ENCODE measurements at regions not wholly inside any gene's neighbourhood (a gene's known extent, or its start where the extent isn't known, plus 50 kb on each side); places are given as distances from the start of the nearest gene placed in this dataset.

DNA sequence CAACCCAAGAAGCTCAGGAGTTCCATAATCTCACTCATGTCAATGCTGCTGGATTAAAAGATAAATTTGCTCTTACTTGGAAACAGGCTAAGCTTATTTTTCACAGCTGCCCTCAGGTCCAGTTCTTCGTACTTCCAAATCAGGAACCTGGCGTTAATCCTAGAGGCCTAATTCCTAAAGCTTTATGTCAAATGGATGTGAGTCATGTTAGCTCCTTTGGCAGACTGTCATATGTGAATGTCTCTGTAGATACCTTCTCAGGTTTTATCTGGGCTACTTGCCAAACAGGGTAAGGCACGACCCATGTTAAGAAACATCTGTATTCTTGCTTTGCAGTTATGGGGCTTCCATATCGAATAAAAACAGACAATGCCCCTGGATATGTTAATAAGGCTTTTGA, 504.6 kb downstream of the ALG10 start:
- no peak for DNase-seq
- Histone ChIP-seq H3K27me3 (replicated peaks in 1 of 7) (no peaks in the 10 kb centered on the region), H3K36me3 (no peaks in the 10 kb centered on the region), H3K4me1 (no peaks in the 10 kb centered on the region), H3K9me3 (peaks cover 3 to 99% (median 91%) of the 10 kb centered on the region in 8 donors), H3K4me3 (no peak overlapping the region), H3K27ac (no peak overlapping the region)
- TF ChIP-seq, protein P1, sequence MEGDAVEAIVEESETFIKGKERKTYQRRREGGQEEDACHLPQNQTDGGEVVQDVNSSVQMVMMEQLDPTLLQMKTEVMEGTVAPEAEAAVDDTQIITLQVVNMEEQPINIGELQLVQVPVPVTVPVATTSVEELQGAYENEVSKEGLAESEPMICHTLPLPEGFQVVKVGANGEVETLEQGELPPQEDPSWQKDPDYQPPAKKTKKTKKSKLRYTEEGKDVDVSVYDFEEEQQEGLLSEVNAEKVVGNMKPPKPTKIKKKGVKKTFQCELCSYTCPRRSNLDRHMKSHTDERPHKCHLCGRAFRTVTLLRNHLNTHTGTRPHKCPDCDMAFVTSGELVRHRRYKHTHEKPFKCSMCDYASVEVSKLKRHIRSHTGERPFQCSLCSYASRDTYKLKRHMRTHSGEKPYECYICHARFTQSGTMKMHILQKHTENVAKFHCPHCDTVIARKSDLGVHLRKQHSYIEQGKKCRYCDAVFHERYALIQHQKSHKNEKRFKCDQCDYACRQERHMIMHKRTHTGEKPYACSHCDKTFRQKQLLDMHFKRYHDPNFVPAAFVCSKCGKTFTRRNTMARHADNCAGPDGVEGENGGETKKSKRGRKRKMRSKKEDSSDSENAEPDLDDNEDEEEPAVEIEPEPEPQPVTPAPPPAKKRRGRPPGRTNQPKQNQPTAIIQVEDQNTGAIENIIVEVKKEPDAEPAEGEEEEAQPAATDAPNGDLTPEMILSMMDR (IDR thresholded peaks at IDR 0.05 in 8 of 11, conservative IDR thresholded peaks at IDR 0.05 in 3 of 11) = no peak
- no peak for TF ChIP-seq POLR2A (IDR thresholded peaks at IDR 0.05)
- no peak for TF ChIP-seq POLR2AphosphoS5 (IDR thresholded peaks at IDR 0.05)
- 52 to 57% (median 55%) methylated on average over 4 of the region's 4 CpGs for WGBS, 5 donors
- intact Hi-C loops (cut with DNase I; ENCODE audit: low total_unique reads) = no loop called here

DNA sequence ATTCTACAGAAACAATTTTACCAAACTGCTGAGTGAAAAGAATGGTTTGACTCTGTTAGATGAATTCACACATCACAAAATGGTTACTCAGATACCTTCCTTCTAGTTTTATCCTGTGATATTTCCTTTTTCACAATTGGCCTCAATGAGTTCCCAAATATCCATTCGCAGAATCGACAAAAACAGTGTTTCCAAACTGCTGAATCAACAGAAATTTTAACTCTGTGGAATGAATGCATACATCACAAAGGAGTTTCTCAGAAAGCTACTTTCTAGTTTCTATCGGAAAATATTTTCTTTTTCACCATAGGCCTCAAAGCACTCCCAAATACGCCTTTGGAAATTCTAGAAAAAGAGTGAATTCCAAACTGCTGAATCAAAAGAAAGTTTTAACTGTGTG, 525.0 kb downstream of the ALG10 start:
- TF ChIP-seq POLR2AphosphoS5 (IDR thresholded peaks at IDR 0.05) (no peak), POLR2A (IDR thresholded peaks at IDR 0.05) (no peak)
- TF ChIP-seq, protein P1 (IDR thresholded peaks at IDR 0.05 in 8 of 11, conservative IDR thresholded peaks at IDR 0.05 in 3 of 11) = no peak
- Histone ChIP-seq H3K4me3 (no peak overlapping the region), H3K27ac (no peak overlapping the region), H3K36me3 (no peaks in the 10 kb centered on the region), H3K27me3 (replicated peaks in 1 of 7) (no peaks in the 10 kb centered on the region), H3K4me1 (no peaks in the 10 kb centered on the region), H3K9me3 (peaks cover 12 to 100% (median 100%) of the 10 kb centered on the region in 8 donors)
- intact Hi-C loops (cut with DNase I; ENCODE audit: low total_unique reads) = no loop called here
- WGBS, 5 donors = 80 to 84% (median 83%) methylated on average over 4 of the region's 4 CpGs
- DNase-seq = no peak

DNA sequence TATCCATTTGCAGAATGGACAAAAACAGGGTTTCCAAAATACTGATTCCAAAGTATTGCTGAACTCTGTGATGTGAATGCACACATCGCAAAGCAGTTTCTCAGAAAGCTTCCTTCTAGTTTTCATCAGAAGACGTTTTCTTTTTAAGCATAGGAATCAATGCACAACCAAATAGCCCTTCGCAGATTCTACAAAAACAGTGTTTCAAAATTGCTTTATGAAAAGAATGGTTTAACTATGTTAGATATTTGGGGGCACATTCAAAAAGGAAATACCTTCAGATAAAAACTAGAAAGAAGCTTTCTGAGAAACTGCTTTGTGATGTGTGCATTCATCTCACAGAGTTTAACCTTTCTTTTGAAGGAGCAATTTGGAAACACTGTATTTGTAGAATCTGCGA, 569.7 kb downstream of the ALG10 start:
- no peak for DNase-seq
- Histone ChIP-seq H3K4me1 (no peaks in the 10 kb centered on the region), H3K9me3 (peaks cover 13 to 100% (median 100%) of the 10 kb centered on the region in 8 donors), H3K27ac (no peak overlapping the region), H3K36me3 (no peaks in the 10 kb centered on the region), H3K4me3 (no peak overlapping the region), H3K27me3 (replicated peaks in 1 of 7) (no peaks in the 10 kb centered on the region)
- 68 to 77% (median 72%) methylated on average over 4 of the region's 4 CpGs for WGBS, 5 donors
- intact Hi-C loops (cut with DNase I; ENCODE audit: low total_unique reads) = loop anchor here (10.0 kb wide), 1 partner anchor 53 kb away; no protein-coding TSS in a partner anchor
- TF ChIP-seq, protein P1 (IDR thresholded peaks at IDR 0.05 in 8 of 11, conservative IDR thresholded peaks at IDR 0.05 in 3 of 11) = no peak
- TF ChIP-seq POLR2A (IDR thresholded peaks at IDR 0.05) (no peak), POLR2AphosphoS5 (IDR thresholded peaks at IDR 0.05) (no peak)

DNA sequence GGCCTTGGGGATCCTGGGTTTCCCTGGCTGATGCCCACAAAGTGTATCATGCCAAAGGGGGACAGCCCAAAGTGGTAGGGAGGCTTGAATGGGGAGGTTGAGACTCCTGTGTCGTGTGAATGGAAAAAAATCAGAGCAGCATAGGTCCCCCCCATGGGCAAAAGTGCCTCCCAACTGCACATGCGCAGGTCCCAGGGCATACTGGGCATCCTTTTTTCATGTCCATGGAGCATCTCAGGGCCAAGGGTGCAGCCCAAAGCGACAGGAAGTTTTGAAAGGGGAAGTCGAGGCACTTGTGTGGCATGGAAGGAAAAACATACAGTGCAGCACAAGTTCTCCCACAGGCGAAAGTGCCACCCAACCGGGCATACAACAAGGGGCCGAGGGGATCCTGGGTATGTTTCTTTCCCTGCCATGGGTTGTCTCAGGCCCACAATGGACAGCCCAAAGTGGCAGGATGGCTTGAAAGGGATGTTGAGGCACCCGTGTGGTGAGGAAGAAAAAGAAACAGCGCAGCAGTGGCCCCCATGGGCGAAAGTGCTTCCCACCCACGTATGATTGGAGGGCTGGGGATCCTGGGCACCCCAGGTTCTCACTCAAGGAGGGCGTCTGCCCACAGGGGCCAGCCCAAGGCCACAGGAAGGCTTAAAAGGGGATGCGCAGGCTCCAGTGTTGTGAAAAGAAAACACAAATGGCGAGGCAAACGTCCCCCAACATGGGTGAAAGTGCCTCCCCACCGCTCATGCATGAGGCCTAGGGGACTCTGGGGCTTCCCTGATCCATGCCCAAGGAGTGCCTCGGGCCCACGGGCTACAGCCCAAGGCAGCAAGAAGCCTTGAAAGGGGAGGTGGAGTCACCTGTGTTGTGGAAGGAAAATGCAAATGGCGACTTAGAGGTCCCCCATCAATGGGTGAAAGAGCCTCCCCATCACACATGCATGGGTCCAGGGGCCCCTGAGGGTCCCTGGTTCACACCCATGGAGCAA, 573.7 kb downstream of the ALG10 start:
- no peaks in the 10 kb centered on the region for H3K36me3 ChIP-seq
- intact Hi-C loops (cut with DNase I; ENCODE audit: low total_unique reads) = loop anchor here (10.0 kb wide), 1 partner anchor 49 kb away; no protein-coding TSS in a partner anchor
- no peak for TF ChIP-seq POLR2A (IDR thresholded peaks at IDR 0.05)
- TF ChIP-seq, protein P1 (IDR thresholded peaks at IDR 0.05 in 8 of 11, conservative IDR thresholded peaks at IDR 0.05 in 3 of 11) = no peak
- no peak for TF ChIP-seq POLR2AphosphoS5 (IDR thresholded peaks at IDR 0.05)
- H3K4me1 ChIP-seq = no peaks in the 10 kb centered on the region
- no peaks in the 10 kb centered on the region for H3K27me3 ChIP-seq (replicated peaks in 1 of 7)
- peaks cover 4 to 100% (median 100%) of the 10 kb centered on the region in 8 donors for H3K9me3 ChIP-seq
- DNase-seq = peak; percentile 40
- H3K27ac ChIP-seq = no peak overlapping the region
- H3K4me3 ChIP-seq = no peak overlapping the region
- 67 to 73% (median 70%) methylated on average over 19 of the region's 19 CpGs for WGBS, 5 donors
